CD4-positive, alpha-beta T cell (primary cell): ENCODE measurements at regions not wholly inside any gene's neighbourhood (a gene's known extent, or its start where the extent isn't known, plus 50 kb on each side); places are given as distances from the start of the nearest gene placed in this dataset.

Experiments used
- ATAC-seq: fragments of 200-7000 bp; cut with Tn5 transposase; one replicate; pipeline ENCODE4 v1.10.0; 2022; ENCODE audit warnings: mild to moderate bottlenecking; ENCODE audit not compliant: poor library complexity
- CTCF ChIA-PET: fragments of 350-600 bp; sonication (Branson Sonifier 250); formaldehyde crosslinking; loops from one replicate; lab custom pipeline; 2021; ENCODE audit warnings: antibody characterized with exemption, inconsistent platforms; lab: Charles Lee
- POLR2A ChIA-PET: fragments of 350-600 bp; sonication (Branson Sonifier 250); formaldehyde crosslinking; loops from one replicate; lab custom pipeline; 2021; ENCODE audit warnings: antibody characterized with exemption, inconsistent platforms; lab: Charles Lee
- DNase-seq, 14 experiments: peaks; one replicate each; pipeline ENCODE4 v3.0.0-alpha.2; 2013 to 2020; ENCODE audit warnings: mixed read lengths in 2 of 14
- H3K27ac ChIP-seq, 2 donors: one replicate each; pipeline versions ENCODE4 v1.5.1 to v1.7.0; 2013; ENCODE audit warnings: low read length in 2 of 2, low read depth in 1 of 2, mild to moderate bottlenecking in 1 of 2
- H3K27me3 ChIP-seq, 2 experiments: 1 replicate in 1 of 2; 2 replicates in 1 of 2; pipeline versions ENCODE4 v1.6.1 to v1.7.0; 2013; ENCODE audit warnings: low read length in 2 of 2, control low read depth in 1 of 2, mild to moderate bottlenecking in 1 of 2, moderate library complexity in 1 of 2; ENCODE audit not compliant: insufficient read depth in 2 of 2, control insufficient read depth in 1 of 2
- H3K36me3 ChIP-seq: one replicate; pipeline ENCODE4 v1.6.1; 2013; ENCODE audit warnings: low read length, control low read depth; ENCODE audit not compliant: insufficient read depth
- H3K4me1 ChIP-seq: one replicate; pipeline ENCODE4 v1.6.1; 2013; ENCODE audit warnings: low read length, control low read depth; ENCODE audit not compliant: insufficient read depth
- H3K4me3 ChIP-seq: one replicate; pipeline ENCODE4 v1.5.1; 2013; ENCODE audit warnings: mild to moderate bottlenecking, low read length, moderate library complexity
- H3K9me3 ChIP-seq, 2 experiments: 1 replicate in 1 of 2; 2 replicates in 1 of 2; pipeline versions ENCODE4 v1.6.1 to v1.7.0; 2013; ENCODE audit warnings: low read length in 2 of 2, mild to moderate bottlenecking in 2 of 2, control low read depth in 1 of 2, moderate library complexity in 1 of 2; ENCODE audit not compliant: control insufficient read depth in 1 of 2, insufficient read depth in 1 of 2
- H3K27ac Mint-ChIP-seq: one replicate; pipeline ENCODE4 v1.8.0; 2020; ENCODE audit warnings: mixed read lengths
- H3K27me3 Mint-ChIP-seq: one replicate; pipeline ENCODE4 v1.8.0; 2021; ENCODE audit warnings: mixed read lengths
- H3K36me3 Mint-ChIP-seq: one replicate; pipeline ENCODE4 v1.8.0; 2021; ENCODE audit warnings: low read depth, mixed read lengths
- H3K4me1 Mint-ChIP-seq: one replicate; pipeline ENCODE4 v1.8.0; 2021; ENCODE audit warnings: low read depth, mixed read lengths
- H3K4me3 Mint-ChIP-seq: one replicate; pipeline ENCODE4 v1.8.0; 2020; ENCODE audit warnings: mild to moderate bottlenecking, mixed read lengths
- H3K9me3 Mint-ChIP-seq: one replicate; pipeline ENCODE4 v1.8.0; 2020; ENCODE audit warnings: mixed read lengths
- intact Hi-C, 2 experiments: fragments of 100-400 bp; cut with DNase I in 1 of 2; cut with micrococcal nuclease in 1 of 2; formaldehyde crosslinking; loops; one replicate each; pipeline versions ENCODE4 v1.15.1 to v1.9.0; 2023 to 2025; cut with DNase I, micrococcal nuclease
- TF ChIP-seq, protein P1 (sequence below): fragments of 200-600 bp; IDR thresholded peaks from one replicate; pipeline ENCODE4 v1.8.0; 2022; ENCODE audit warnings: antibody characterized with exemption, mild to moderate bottlenecking

DNA sequence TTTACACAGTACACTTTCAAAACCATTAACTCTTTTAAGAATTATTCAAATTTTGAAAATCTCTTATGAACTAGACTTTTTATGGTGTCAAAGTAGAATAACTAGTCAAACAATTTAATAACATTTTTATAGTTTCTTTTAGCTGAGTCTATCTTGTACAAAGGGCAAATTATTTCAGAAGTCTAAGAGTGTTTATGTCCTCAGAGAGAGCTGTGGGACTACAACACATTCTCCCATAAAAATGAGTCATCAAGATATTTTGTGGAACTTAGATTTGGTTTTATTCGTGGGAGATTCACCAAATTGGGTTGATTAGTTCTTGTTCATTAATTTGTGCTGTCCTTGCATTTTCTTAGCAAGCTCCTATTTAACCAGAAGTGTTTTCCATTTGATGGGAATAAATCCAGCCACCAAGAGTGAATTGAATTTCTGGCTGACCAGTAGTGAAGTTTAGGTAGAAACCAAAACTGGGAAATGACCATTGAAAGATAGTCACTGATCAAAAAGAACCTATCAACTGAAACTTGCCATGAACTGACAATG, 291.0 kb downstream of the DLEU7 start:
- Histone ChIP-seq H3K4me3 (no peak overlapping the region), H3K9me3 (no peaks in the 10 kb centered on the region), H3K36me3 (no peaks in the 10 kb centered on the region), H3K4me1 (no peaks in the 10 kb centered on the region), H3K27ac (no peak overlapping the region), H3K27me3 (no peaks in the 10 kb centered on the region)
- Mint-ChIP-seq H3K27ac (no peak overlapping the region), H3K27me3 (no peaks in the 10 kb centered on the region), H3K36me3 (no peaks in the 10 kb centered on the region), H3K4me1 (no peaks in the 10 kb centered on the region), H3K9me3 (peaks cover 3% of the 10 kb centered on the region), H3K4me3 (no peak overlapping the region)
- CTCF ChIA-PET, result no interaction called here
- no peak for ATAC-seq
- TF ChIP-seq, protein P1, sequence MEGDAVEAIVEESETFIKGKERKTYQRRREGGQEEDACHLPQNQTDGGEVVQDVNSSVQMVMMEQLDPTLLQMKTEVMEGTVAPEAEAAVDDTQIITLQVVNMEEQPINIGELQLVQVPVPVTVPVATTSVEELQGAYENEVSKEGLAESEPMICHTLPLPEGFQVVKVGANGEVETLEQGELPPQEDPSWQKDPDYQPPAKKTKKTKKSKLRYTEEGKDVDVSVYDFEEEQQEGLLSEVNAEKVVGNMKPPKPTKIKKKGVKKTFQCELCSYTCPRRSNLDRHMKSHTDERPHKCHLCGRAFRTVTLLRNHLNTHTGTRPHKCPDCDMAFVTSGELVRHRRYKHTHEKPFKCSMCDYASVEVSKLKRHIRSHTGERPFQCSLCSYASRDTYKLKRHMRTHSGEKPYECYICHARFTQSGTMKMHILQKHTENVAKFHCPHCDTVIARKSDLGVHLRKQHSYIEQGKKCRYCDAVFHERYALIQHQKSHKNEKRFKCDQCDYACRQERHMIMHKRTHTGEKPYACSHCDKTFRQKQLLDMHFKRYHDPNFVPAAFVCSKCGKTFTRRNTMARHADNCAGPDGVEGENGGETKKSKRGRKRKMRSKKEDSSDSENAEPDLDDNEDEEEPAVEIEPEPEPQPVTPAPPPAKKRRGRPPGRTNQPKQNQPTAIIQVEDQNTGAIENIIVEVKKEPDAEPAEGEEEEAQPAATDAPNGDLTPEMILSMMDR, result no peak
- POLR2A ChIA-PET, result no interaction called here
- intact Hi-C loops, result no loop called here
- DNase-seq, result no peak

DNA sequence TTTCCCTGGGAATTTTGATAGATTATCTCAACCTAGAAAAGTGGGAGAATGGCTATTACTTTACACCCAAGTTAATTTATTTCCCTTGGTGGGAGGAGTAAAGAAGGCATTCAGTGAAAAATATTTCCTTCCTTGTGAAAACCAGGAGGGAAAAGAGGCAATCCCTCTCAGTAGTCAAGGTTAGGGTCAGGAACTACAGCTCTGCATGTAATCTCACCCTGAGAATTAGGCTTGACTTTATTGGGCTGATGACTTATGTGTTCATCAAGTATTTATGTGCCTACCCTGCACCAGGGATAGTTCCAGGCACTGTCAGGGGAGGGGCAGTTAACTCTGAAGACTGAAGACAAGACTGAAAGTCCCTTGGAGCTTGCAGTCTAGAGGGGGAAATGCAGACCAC, 281.8 kb downstream of the DLEU7 start:
- ChIA-PET CTCF (no interaction called here), POLR2A (no interaction called here)
- Histone ChIP-seq H3K36me3 (no peaks in the 10 kb centered on the region), H3K4me1 (no peaks in the 10 kb centered on the region), H3K9me3 (peaks cover 0 to 7% of the 10 kb centered on the region in 2 experiments), H3K27me3 (no peaks in the 10 kb centered on the region), H3K4me3 (no peak overlapping the region), H3K27ac (no peak overlapping the region)
- ATAC-seq (no peak), DNase-seq (no peak)
- Mint-ChIP-seq H3K4me3 (no peak overlapping the region), H3K4me1 (no peaks in the 10 kb centered on the region), H3K9me3 (no peaks in the 10 kb centered on the region), H3K36me3 (no peaks in the 10 kb centered on the region), H3K27me3 (no peaks in the 10 kb centered on the region), H3K27ac (no peak overlapping the region)
- TF ChIP-seq, protein P1, result no peak
- intact Hi-C loops, result no loop called here

DNA sequence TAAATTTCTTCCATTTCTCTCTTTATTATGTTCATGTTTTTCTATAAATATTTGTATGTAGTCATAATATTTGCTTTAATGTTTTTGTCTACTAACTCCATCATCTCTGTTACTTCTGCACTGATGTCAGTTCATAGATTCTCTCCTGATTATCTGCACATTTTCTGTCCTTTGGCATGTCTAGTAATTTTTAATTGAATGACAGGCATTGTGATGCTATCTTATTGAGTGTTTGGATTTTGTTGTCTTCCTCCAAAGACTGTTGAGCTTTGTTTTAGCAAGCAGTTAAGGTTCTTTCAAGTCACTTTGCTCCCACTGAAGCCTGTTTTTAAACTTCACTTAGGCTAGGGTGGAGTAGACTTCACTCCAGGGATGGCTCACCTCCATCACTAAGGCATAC, 276.8 kb downstream of the DLEU7 start:
- H3K27me3 ChIP-seq, result no peaks in the 10 kb centered on the region
- H3K9me3 Mint-ChIP-seq, result peaks cover 9% of the 10 kb centered on the region
- POLR2A ChIA-PET, result no interaction called here

More for the DNA sequence above, 276.8 kb downstream of the DLEU7 start:
- Mint-ChIP-seq H3K36me3 (no peaks in the 10 kb centered on the region), H3K4me1 (no peaks in the 10 kb centered on the region), H3K27me3 (no peaks in the 10 kb centered on the region), H3K4me3 (no peak overlapping the region), H3K27ac (no peak overlapping the region)
- intact Hi-C loops, result no loop called here
- H3K27ac ChIP-seq, result no peak overlapping the region
- DNase-seq (no peak), ATAC-seq (no peak)
- no peaks in the 10 kb centered on the region for H3K4me1 ChIP-seq
- CTCF ChIA-PET, result no interaction called here
- peaks cover 0 to 12% of the 10 kb centered on the region in 2 experiments for H3K9me3 ChIP-seq
- H3K4me3 ChIP-seq, result no peak overlapping the region
- H3K36me3 ChIP-seq, result no peaks in the 10 kb centered on the region
- TF ChIP-seq, protein P1, result no peak
